Smooth muscle cell (in vitro differentiated cells): ENCODE measurements at regions not wholly inside any gene's neighbourhood (a gene's known extent, or its start where the extent isn't known, plus 50 kb on each side); places are given as distances from the start of the nearest gene placed in this dataset.

ENCODE experiments used
- DNase-seq: peaks from one replicate; lab custom pipeline; 2025; ENCODE audit not compliant: unreplicated experiment; lab: John Stamatoyannopoulos, UW
- H2AFZ ChIP-seq: fragments of 200-600 bp; sonication (generic); 2 replicates; pipeline ENCODE4 v1.6.0; 2016; ENCODE audit warnings: antibody characterized with exemption, low read depth, mild to moderate bottlenecking
- H3F3A ChIP-seq: fragments of 200-600 bp; sonication (generic); 2 replicates; pipeline ENCODE4 v1.6.0; 2017; ENCODE audit warnings: antibody characterized with exemption, low read depth
- H3K27ac ChIP-seq: fragments of 200-600 bp; sonication (generic); 2 replicates; pipeline ENCODE4 v1.5.1; 2016; ENCODE audit warnings: low read depth, mild to moderate bottlenecking
- H3K27me3 ChIP-seq: fragments of 200-600 bp; sonication (generic); 2 replicates; pipeline ENCODE4 v1.6.1; 2016; ENCODE audit warnings: low read depth, mild to moderate bottlenecking
- H3K36me3 ChIP-seq: fragments of 200-600 bp; sonication (generic); 2 replicates; pipeline ENCODE4 v1.5.1; 2016; ENCODE audit warnings: low read depth
- H3K4me1 ChIP-seq: fragments of 200-600 bp; sonication (generic); 2 replicates; pipeline ENCODE4 v1.5.1; 2016; ENCODE audit warnings: low read depth
- H3K4me2 ChIP-seq: fragments of 200-600 bp; sonication (generic); 2 replicates; pipeline ENCODE4 v1.6.0; 2016; ENCODE audit warnings: mild to moderate bottlenecking
- H3K4me3 ChIP-seq: fragments of 200-600 bp; sonication (generic); 2 replicates; pipeline ENCODE4 v1.5.1; 2016; ENCODE audit warnings: mild to moderate bottlenecking
- H3K79me2 ChIP-seq: fragments of 200-600 bp; sonication (generic); 2 replicates; pipeline ENCODE4 v1.6.0; 2016; ENCODE audit warnings: low read depth, mild to moderate bottlenecking
- H3K9ac ChIP-seq: fragments of 200-600 bp; sonication (generic); 2 replicates; pipeline ENCODE4 v1.6.0; 2016; ENCODE audit warnings: low read depth
- H3K9me3 ChIP-seq: fragments of 200-600 bp; sonication (generic); replicated peaks from 2 replicates; pipeline ENCODE4 v1.5.1; 2016; ENCODE audit warnings: low read depth
- H4K20me1 ChIP-seq: fragments of 200-600 bp; sonication (generic); 2 replicates; pipeline ENCODE4 v1.6.0; 2016; ENCODE audit warnings: low read depth
- CTCF ChIP-seq: fragments of 200-600 bp; sonication (generic); IDR thresholded peaks from 2 replicates; pipeline ENCODE4 v1.5.1; 2017; ENCODE audit warnings: borderline replicate concordance, mild to moderate bottlenecking, antibody characterized with exemption; ENCODE audit not compliant: insufficient read depth, poor library complexity, severe bottlenecking
- WGBS: methylation state at CpG from one replicate; pipeline ENCODE4 v1.1.7; 2016; ENCODE audit warnings: low lambda C conversion rate; 5-methylcytosine and 5-hydroxymethylcytosine counted together

GRCh38 chr4:119731778-119732177, 103.2 kb upstream of the PDE5A start:
- Histone ChIP-seq H3K9me3 (no peaks in the 10 kb centered on the region), H3K36me3 (no peaks in the 10 kb centered on the region), H3K27ac (no peak overlapping the region), H3K27me3 (no peaks in the 10 kb centered on the region), H2AFZ (no peak overlapping the region), H3F3A (peaks cover 4% of the 10 kb centered on the region), H3K4me1 (peaks cover 16% of the 10 kb centered on the region), H3K4me3 (no peak overlapping the region), H3K4me2 (no peak overlapping the region), H4K20me1 (no peaks in the 10 kb centered on the region), H3K79me2 (no peaks in the 10 kb centered on the region), H3K9ac (no peak overlapping the region)
- DNase-seq, result no peak
- 95% methylated on average over 5 of the region's 5 CpGs for WGBS
- TF ChIP-seq CTCF, result no peak

- Histone ChIP-seq H3K9ac (no peak overlapping the region), H3K27ac (no peak overlapping the region), H3K4me1 (peaks cover 16% of the 10 kb centered on the region), H3K36me3 (no peaks in the 10 kb centered on the region), H3K4me3 (no peak overlapping the region), H3K9me3 (no peaks in the 10 kb centered on the region), H3K79me2 (no peaks in the 10 kb centered on the region), H2AFZ (no peak overlapping the region), H3K27me3 (no peaks in the 10 kb centered on the region), H3K4me2 (peak overlapping the region; percentile 59), H4K20me1 (no peaks in the 10 kb centered on the region), H3F3A (peaks cover 4% of the 10 kb centered on the region)
- TF ChIP-seq CTCF, result no peak
- 83% methylated on average over 3 of the region's 3 CpGs for WGBS
- DNase-seq, result no peak
Measured at GRCh38 chr4:119731146-119731742, 102.6 kb upstream of the PDE5A start.

GRCh38 chr4:119730671-119730950, 102.0 kb upstream of the PDE5A start:
- Histone ChIP-seq H3K36me3 (no peaks in the 10 kb centered on the region), H3K79me2 (no peaks in the 10 kb centered on the region), H4K20me1 (no peaks in the 10 kb centered on the region), H3F3A (peaks cover 4% of the 10 kb centered on the region), H3K4me1 (peaks cover 13% of the 10 kb centered on the region), H2AFZ (no peak overlapping the region), H3K4me3 (no peak overlapping the region), H3K9ac (no peak overlapping the region), H3K27ac (peak overlapping the region; percentile 72), H3K9me3 (no peaks in the 10 kb centered on the region), H3K27me3 (no peaks in the 10 kb centered on the region), H3K4me2 (peak overlapping the region; percentile 59)
- WGBS, result 45% methylated on average over 1 of the region's 1 CpG
- DNase-seq, result no peak
- TF ChIP-seq CTCF, result no peak
